ENCODE measurements at regions not wholly inside any gene's neighbourhood (a gene's known extent, or its start where the extent isn't known, plus 50 kb on each side); places are given as distances from the start of the nearest gene placed in this dataset.

DNA sequence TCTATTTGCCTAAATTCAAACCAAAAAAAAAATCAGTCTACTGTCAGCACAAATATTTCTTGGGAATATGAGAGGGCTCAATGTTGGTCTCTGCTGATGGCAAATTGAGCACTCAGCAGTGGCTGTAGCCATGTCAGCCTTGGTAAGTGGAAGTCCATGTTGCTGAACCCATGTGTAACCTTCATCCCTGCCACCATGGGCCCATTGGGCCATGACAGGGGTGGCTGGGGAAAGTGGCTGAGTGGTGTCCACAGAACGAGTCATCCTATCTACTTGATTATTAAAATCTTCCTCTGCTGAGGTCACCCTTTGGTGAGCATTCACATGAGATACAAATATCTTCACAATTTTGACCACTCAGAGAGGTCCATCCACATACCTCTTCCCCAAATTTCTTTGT lies 56.8 kb upstream of the FAM9B start:
- TF ChIP-seq EZH2phosphoT487 (IDR thresholded peaks at IDR 0.05; ENCODE audit: insufficient read depth, low read depth) (no peak), EZH2 (IDR thresholded peaks at IDR 0.05; ENCODE audit: insufficient read depth, poor library complexity, severe bottlenecking) (no peak)

Measured in GM23248 (cell line).